K562 (cell line): ENCODE measurements at regions not wholly inside any gene's neighbourhood (a gene's known extent, or its start where the extent isn't known, plus 50 kb on each side); places are given as distances from the start of the nearest gene placed in this dataset.

Source experiments
- CEBPG ChIP-seq, 3 experiments: fragments of 200-800 bp in 1 of 3; sonication (Bioruptor generic) in 1 of 3; sonication (generic) in 1 of 3; formaldehyde crosslinking in 1 of 3; IDR thresholded peaks in 2 of 3; conservative IDR thresholded peaks in 1 of 3; 2 replicates each; pipeline versions ENCODE4 v1.6.1 to v1.8.0; 2016 to 2022; ENCODE audit warnings: missing compliant biosample characterization in 2 of 3, missing genetic modification characterization in 2 of 3, mild to moderate bottlenecking in 1 of 3, missing genetic modification reagents in 1 of 3
- CTCF ChIP-seq, 3 experiments: IDR thresholded peaks in 2 of 3; conservative IDR thresholded peaks in 1 of 3; 2 replicates each; pipeline ENCODE4 v1.5.1; 2011 to 2012; ENCODE audit warnings: low read length in 3 of 3, mild to moderate bottlenecking in 3 of 3, control low read depth in 2 of 3, improper control_type of control experiment in 1 of 3, inconsistent platforms in 1 of 3, low read depth in 1 of 3, mixed read lengths in 1 of 3, moderate library complexity in 1 of 3; ENCODE audit not compliant: insufficient read depth in 2 of 3
- CUX1 ChIP-seq: fragments of 200-800 bp; sonication (Bioruptor generic); IDR thresholded peaks from 2 replicates; pipeline ENCODE4 v1.6.1; 2016; ENCODE audit warnings: missing genetic modification characterization, missing compliant biosample characterization
- DNMT1 ChIP-seq: fragments of 450-650 bp; IDR thresholded peaks from 2 replicates; pipeline ENCODE4 v1.6.1; 2016; ENCODE audit warnings: antibody characterized with exemption, mild to moderate bottlenecking
- FOXM1 ChIP-seq, 2 experiments: fragments of 450-650 bp in 1 of 2; sonication (generic) in 1 of 2; formaldehyde crosslinking in 1 of 2; IDR thresholded peaks; 2 replicates each; pipeline versions ENCODE4 v1.6.1 to v1.9.0; 2017 to 2022; ENCODE audit warnings: low read depth in 2 of 2, mild to moderate bottlenecking in 2 of 2, missing genetic modification reagents in 1 of 2, moderate library complexity in 1 of 2
- MAFG ChIP-seq: fragments of 450-650 bp; conservative IDR thresholded peaks from 2 replicates; pipeline ENCODE4 v1.6.1; 2016; ENCODE audit warnings: missing genetic modification characterization, missing compliant biosample characterization
- MYNN ChIP-seq, 2 experiments: sonication (generic); formaldehyde crosslinking in 1 of 2; IDR thresholded peaks; 2 replicates each; pipeline versions ENCODE4 v1.5.0 to v1.6.1; 2016 to 2020; ENCODE audit warnings: antibody characterized with exemption in 1 of 2, missing genetic modification reagents in 1 of 2
- PHB2 ChIP-seq: fragments of 450-650 bp; IDR thresholded peaks from 2 replicates; pipeline ENCODE4 v1.6.1; 2017; ENCODE audit warnings: low read depth
- PHF8 ChIP-seq: fragments of 200-600 bp; sonication (generic); IDR thresholded peaks from 2 replicates; pipeline ENCODE4 v1.6.1; 2012; ENCODE audit warnings: mixed run types, mild to moderate bottlenecking, inconsistent platforms, low read length, moderate library complexity, borderline replicate concordance
- TCF3 ChIP-seq: sonication (generic); formaldehyde crosslinking; IDR thresholded peaks from 2 replicates; pipeline ENCODE4 v1.4.0; 2020; ENCODE audit warnings: mild to moderate bottlenecking, missing genetic modification reagents

GRCh38 chr2:67260343-67261277 lies 136.5 kb upstream of the ETAA1 start:
- TF ChIP-seq MYNN (IDR thresholded peaks at IDR 0.05) (no peak), MYNN (CRISPR knock-in tag; IDR thresholded peaks at IDR 0.05) (no peak), CUX1 (no peak), DNMT1 (no peak), CTCF (IDR thresholded peaks at IDR 0.05 in 2 of 3, conservative IDR thresholded peaks at IDR 0.05 in 1 of 3; ENCODE audit: insufficient read depth in 2 of 3, low read depth in 1 of 3, low read length in 3 of 3) (no peak), FOXM1 (IDR thresholded peaks at IDR 0.05; ENCODE audit: low read depth) (no peak), FOXM1 (CRISPR knock-in tag; IDR thresholded peaks at IDR 0.05; ENCODE audit: low read depth) (no peak), TCF3 (CRISPR knock-in tag) (no peak), PHF8 (no peak), MAFG (no peak), PHB2 (no peak), CEBPG (CRISPR knock-in tag; IDR thresholded peaks at IDR 0.05) (no peak), CEBPG (tag; conservative IDR thresholded peaks at IDR 0.05 in 1 of 2, IDR thresholded peaks at IDR 0.05 in 1 of 2) (no peak)
